Suprapubic skin (tissue), 3 donors: ENCODE measurements at regions not wholly inside any gene's neighbourhood (a gene's known extent, or its start where the extent isn't known, plus 50 kb on each side); places are given as distances from the start of the nearest gene placed in this dataset.

Experiments used
- CTCF ChIP-seq, 2 donors: fragments of 200-600 bp in 1 of 2; fragments of 450-650 bp in 1 of 2; sonication (generic) in 1 of 2; IDR thresholded peaks; one replicate each; pipeline ENCODE4 v1.5.1; 2016 to 2019; ENCODE audit warnings: antibody characterized with exemption in 2 of 2, mild to moderate bottlenecking in 1 of 2, moderate library complexity in 1 of 2
- EP300 ChIP-seq: sonication (generic); formaldehyde crosslinking; IDR thresholded peaks from one replicate; pipeline ENCODE4 v1.6.1; 2017; ENCODE audit warnings: antibody characterized with exemption

- no peak for TF ChIP-seq CTCF (IDR thresholded peaks at IDR 0.05)
- TF ChIP-seq EP300 = no peak
These were observed 195.1 kb downstream of the PWWP3B start for GRCh38 chrX:106363214-106363613.
